SK-N-MC (cell line): ENCODE measurements at regions not wholly inside any gene's neighbourhood (a gene's known extent, or its start where the extent isn't known, plus 50 kb on each side); places are given as distances from the start of the nearest gene placed in this dataset.

Experiments
- DNase-seq: peaks from one replicate; pipeline ENCODE4 v3.0.0-alpha.2; 2011; ENCODE audit warnings: low read depth, low spot score
- H3K27ac ChIP-seq: fragments of 200-600 bp; sonication (generic); 2 replicates; pipeline ENCODE4 v1.5.1; 2016; ENCODE audit warnings: mixed run types
- H3K36me3 ChIP-seq: fragments of 200-600 bp; sonication (generic); 2 replicates; pipeline ENCODE4 v1.6.1; 2017; ENCODE audit warnings: antibody characterized with exemption, low read length, mixed read lengths; ENCODE audit not compliant: insufficient read depth
- H3K4me3 ChIP-seq: fragments of 200-600 bp; sonication (generic); 2 replicates; pipeline ENCODE4 v1.5.1; 2016
- H3K9ac ChIP-seq: fragments of 200-600 bp; sonication (generic); 2 replicates; pipeline ENCODE4 v1.8.0; 2017; ENCODE audit warnings: mixed run types, mixed read lengths; ENCODE audit not compliant: insufficient read length
- H3K9me3 ChIP-seq: fragments of 200-600 bp; sonication (generic); 2 replicates; pipeline ENCODE4 v1.6.1; 2017; ENCODE audit warnings: low read depth, mild to moderate bottlenecking, antibody characterized with exemption, low read length, moderate library complexity, mixed read lengths
- EZH2 ChIP-seq: fragments of 200-600 bp; sonication (generic); IDR thresholded peaks from one replicate; pipeline ENCODE4 v1.6.1; 2017; ENCODE audit warnings: antibody characterized with exemption
- FOXP2 ChIP-seq: optimal IDR thresholded peaks from 2 replicates; pipeline ENCODE3; 2011; ENCODE audit warnings: mild to moderate bottlenecking, moderate library complexity; ENCODE audit not compliant: insufficient read depth; ENCODE audit errors: extremely low read length, control extremely low read depth
- POLR2AphosphoS5 ChIP-seq: IDR thresholded peaks from 2 replicates; pipeline ENCODE4 v1.6.1; 2012; ENCODE audit warnings: mild to moderate bottlenecking, low read depth, low read length, borderline replicate concordance

GRCh38 chr1:229089586-229090208, 181.2 kb upstream of the RAB4A start:
- no peak overlapping the region for H3K27ac ChIP-seq
- TF ChIP-seq EZH2: no peak
- no peak for TF ChIP-seq FOXP2
- TF ChIP-seq POLR2AphosphoS5: no peak
- H3K4me3 ChIP-seq: no peak overlapping the region
- H3K36me3 ChIP-seq: no peaks in the 10 kb centered on the region
- no peaks in the 10 kb centered on the region for H3K9me3 ChIP-seq
- no peak overlapping the region for H3K9ac ChIP-seq
- DNase-seq: no peak

GRCh38 chr1:229091721-229092136, 179.2 kb upstream of the RAB4A start:
- H3K27ac ChIP-seq: no peak overlapping the region
- no peak for DNase-seq
- no peaks in the 10 kb centered on the region for H3K36me3 ChIP-seq
- H3K4me3 ChIP-seq: no peak overlapping the region
- no peak for TF ChIP-seq POLR2AphosphoS5
- H3K9ac ChIP-seq: no peak overlapping the region
- no peaks in the 10 kb centered on the region for H3K9me3 ChIP-seq

- TF ChIP-seq POLR2AphosphoS5: no peak
- TF ChIP-seq FOXP2: no peak
- TF ChIP-seq EZH2: no peak
- H3K27ac ChIP-seq: no peak overlapping the region
- no peak for DNase-seq
- H3K36me3 ChIP-seq: no peaks in the 10 kb centered on the region
- H3K4me3 ChIP-seq: no peak overlapping the region
- H3K9me3 ChIP-seq: no peaks in the 10 kb centered on the region
- H3K9ac ChIP-seq: no peak overlapping the region
Observed at GRCh38 chr1:229092377-229093237, 178.3 kb upstream of the RAB4A start.

GRCh38 chr1:229093238-229093540, 177.7 kb upstream of the RAB4A start:
- no peak overlapping the region for H3K4me3 ChIP-seq
- no peaks in the 10 kb centered on the region for H3K9me3 ChIP-seq
- H3K36me3 ChIP-seq: no peaks in the 10 kb centered on the region
- H3K9ac ChIP-seq: no peak overlapping the region
- no peak for DNase-seq
- no peak for TF ChIP-seq POLR2AphosphoS5
- no peak for TF ChIP-seq EZH2
- no peak for TF ChIP-seq FOXP2
- H3K27ac ChIP-seq: no peak overlapping the region

GRCh38 chr1:229093609-229094336, 177.1 kb upstream of the RAB4A start:
- no peak for DNase-seq
- H3K9ac ChIP-seq: no peak overlapping the region
- H3K27ac ChIP-seq: no peak overlapping the region
- no peaks in the 10 kb centered on the region for H3K36me3 ChIP-seq
- TF ChIP-seq FOXP2: no peak
- no peak for TF ChIP-seq EZH2
- TF ChIP-seq POLR2AphosphoS5: no peak
- no peak overlapping the region for H3K4me3 ChIP-seq
- no peaks in the 10 kb centered on the region for H3K9me3 ChIP-seq

- Histone ChIP-seq H3K36me3 (no peaks in the 10 kb centered on the region), H3K9ac (no peak overlapping the region), H3K27ac (no peak overlapping the region), H3K9me3 (no peaks in the 10 kb centered on the region), H3K4me3 (no peak overlapping the region)
- TF ChIP-seq EZH2 (no peak), POLR2AphosphoS5 (no peak), FOXP2 (no peak)
- DNase-seq: peak; percentile 24
Observed at GRCh38 chr1:229094476-229095311, 176.2 kb upstream of the RAB4A start.

GRCh38 chr1:229095325-229095724, 175.6 kb upstream of the RAB4A start:
- Histone ChIP-seq H3K9me3 (no peaks in the 10 kb centered on the region), H3K9ac (no peak overlapping the region), H3K4me3 (no peak overlapping the region), H3K36me3 (no peaks in the 10 kb centered on the region), H3K27ac (no peak overlapping the region)
- no peak for DNase-seq
- TF ChIP-seq EZH2 (no peak), FOXP2 (no peak), POLR2AphosphoS5 (no peak)

- no peak overlapping the region for H3K4me3 ChIP-seq
- DNase-seq: no peak
- no peak overlapping the region for H3K9ac ChIP-seq
- H3K27ac ChIP-seq: no peak overlapping the region
- H3K36me3 ChIP-seq: no peaks in the 10 kb centered on the region
- TF ChIP-seq FOXP2 (no peak), EZH2 (no peak), POLR2AphosphoS5 (no peak)
- H3K9me3 ChIP-seq: no peaks in the 10 kb centered on the region
Observed at GRCh38 chr1:229097356-229097755, 173.6 kb upstream of the RAB4A start.
